SK-N-SH (cell line): ENCODE measurements at regions not wholly inside any gene's neighbourhood (a gene's known extent, or its start where the extent isn't known, plus 50 kb on each side); places are given as distances from the start of the nearest gene placed in this dataset.

Source experiments
- CTCF ChIA-PET: fragments of 300-600, 350-600 bp; formaldehyde crosslinking; extraction: SDS; loops from one replicate; lab custom pipeline; 2021; lab: Yijun Ruan, JAX
- POLR2A ChIA-PET: fragments of 350-600 bp; sonication (Branson Sonifier 250); formaldehyde crosslinking; extraction: SDS; loops from one replicate; lab custom pipeline; 2020; ENCODE audit warnings: antibody characterized with exemption, inconsistent platforms; lab: Yijun Ruan, JAX
- DNase-seq: peaks from one replicate; pipeline ENCODE4 v3.0.0; 2012
- H2AFZ ChIP-seq: fragments of 200-600 bp; sonication (generic); 2 replicates; pipeline ENCODE4 v1.8.1; 2016; ENCODE audit warnings: antibody characterized with exemption, mild to moderate bottlenecking, low read depth
- H3F3A ChIP-seq: fragments of 200-600 bp; sonication (generic); replicated peaks from 2 replicates; pipeline ENCODE3; 2016; ENCODE audit warnings: antibody characterized with exemption, mild to moderate bottlenecking; ENCODE audit not compliant: insufficient read depth
- H3K27ac ChIP-seq, 2 experiments: fragments of 200-500 bp in 1 of 2; fragments of 200-600 bp in 1 of 2; sonication (Bioruptor generic) in 1 of 2; sonication (generic), shearing (Covaris generic) in 1 of 2; 2 replicates each; pipeline versions ENCODE4 v1.5.1 to v1.6.1; 2014 to 2016; ENCODE audit warnings: low read depth in 2 of 2, inconsistent platforms in 1 of 2, low read length in 1 of 2, mild to moderate bottlenecking in 1 of 2, mixed read lengths in 1 of 2
- H3K27me3 ChIP-seq: fragments of 200-600 bp; sonication (generic), shearing (Covaris generic); 2 replicates; pipeline ENCODE4 v1.6.1; 2016; ENCODE audit warnings: mixed run types; ENCODE audit not compliant: insufficient read depth
- H3K36me3 ChIP-seq, 2 experiments: fragments of 200-500 bp in 1 of 2; fragments of 200-600 bp in 1 of 2; sonication (Bioruptor generic) in 1 of 2; sonication (generic) in 1 of 2; replicated peaks in 1 of 2; 2 replicates each; pipeline versions ENCODE3 to v1.5.1; 2014 to 2016; ENCODE audit warnings: low read length in 1 of 2, mild to moderate bottlenecking in 1 of 2; ENCODE audit not compliant: insufficient read depth in 2 of 2, control insufficient read depth in 1 of 2
- H3K4me1 ChIP-seq, 2 experiments: fragments of 200-500 bp in 1 of 2; fragments of 200-600 bp in 1 of 2; sonication (Bioruptor generic) in 1 of 2; sonication (generic), shearing (Covaris generic) in 1 of 2; 2 replicates each; pipeline versions ENCODE4 v1.5.1 to v1.6.1; 2014 to 2016; ENCODE audit warnings: low read depth in 1 of 2, low read length in 1 of 2, mixed run types in 1 of 2; ENCODE audit not compliant: insufficient read depth in 2 of 2, control insufficient read depth in 1 of 2
- H3K4me2 ChIP-seq: fragments of 200-600 bp; sonication (generic), shearing (Covaris generic); 2 replicates; pipeline ENCODE4 v1.6.1; 2017; ENCODE audit warnings: mixed run types
- H3K4me3 ChIP-seq, 2 experiments: fragments of 200-500 bp in 1 of 2; fragments of 200-600 bp in 1 of 2; sonication (Bioruptor generic) in 1 of 2; sonication (generic), shearing (Covaris generic) in 1 of 2; 2 replicates each; pipeline versions ENCODE4 v1.5.1 to v1.8.1; 2014 to 2016; ENCODE audit warnings: low read depth in 2 of 2, inconsistent platforms in 1 of 2, low read length in 1 of 2, mild to moderate bottlenecking in 1 of 2, mixed read lengths in 1 of 2, moderate library complexity in 1 of 2
- H3K79me2 ChIP-seq: fragments of 200-600 bp; sonication (generic); 2 replicates; pipeline ENCODE4 v1.8.1; 2017; ENCODE audit warnings: mild to moderate bottlenecking; ENCODE audit not compliant: insufficient read depth
- H3K9ac ChIP-seq: fragments of 200-600 bp; sonication (generic); 2 replicates; pipeline ENCODE4 v1.6.1; 2017; ENCODE audit warnings: mixed run types
- H3K9me2 ChIP-seq: fragments of 200-600 bp; sonication (generic); 2 replicates; pipeline ENCODE4 v1.6.1; 2017; ENCODE audit warnings: mixed run types
- H3K9me3 ChIP-seq: fragments of 200-600 bp; sonication (generic); 2 replicates; pipeline ENCODE4 v1.6.1; 2017; ENCODE audit warnings: mixed run types, mild to moderate bottlenecking, moderate library complexity
- H4K20me1 ChIP-seq: fragments of 200-600 bp; sonication (generic); 2 replicates; pipeline ENCODE4 v1.6.1; 2017; ENCODE audit warnings: mild to moderate bottlenecking, mixed run types; ENCODE audit not compliant: insufficient read depth
- EP300 ChIP-seq, 2 experiments: IDR thresholded peaks; 2 replicates each; pipeline versions ENCODE4 v1.4.0 to v1.6.1; 2012; ENCODE audit warnings: borderline replicate concordance in 1 of 2, low read depth in 1 of 2, low read length in 1 of 2
- EZH2phosphoT487 ChIP-seq: fragments of 200-600 bp; sonication (generic); IDR thresholded peaks from 2 replicates; pipeline ENCODE4 v1.6.1; 2017; ENCODE audit warnings: low read depth, mixed run types, mild to moderate bottlenecking, antibody characterized with exemption, moderate library complexity, borderline replicate concordance
- FOXJ3 ChIP-seq: sonication (generic); formaldehyde crosslinking; IDR thresholded peaks from 2 replicates; pipeline ENCODE4 v1.5.1; 2020; ENCODE audit warnings: mild to moderate bottlenecking, missing genetic modification reagents
- GABPA ChIP-seq: IDR thresholded peaks from 2 replicates; pipeline ENCODE4 v1.4.0; 2012; ENCODE audit warnings: low read depth, mild to moderate bottlenecking
- GATA2 ChIP-seq: sonication (generic); formaldehyde crosslinking; IDR thresholded peaks from 2 replicates; pipeline ENCODE4 v1.5.0; 2020; ENCODE audit warnings: mild to moderate bottlenecking, missing genetic modification reagents
- MEF2A ChIP-seq: IDR thresholded peaks from 2 replicates; pipeline ENCODE4 v1.4.0; 2012; ENCODE audit warnings: low read depth, borderline replicate concordance
- MXI1 ChIP-seq: IDR thresholded peaks from 2 replicates; pipeline ENCODE4 v1.6.1; 2012; ENCODE audit warnings: mild to moderate bottlenecking, low read depth, low read length, improper control_type of control experiment
- NFIC ChIP-seq: IDR thresholded peaks from 2 replicates; pipeline ENCODE4 v1.4.0; 2012; ENCODE audit warnings: borderline replicate concordance
- NRF1 ChIP-seq: IDR thresholded peaks from 2 replicates; pipeline ENCODE4 v1.6.1; 2012; ENCODE audit warnings: low read depth, mild to moderate bottlenecking, low read length
- POLR2AphosphoS5 ChIP-seq: IDR thresholded peaks from 2 replicates; pipeline ENCODE4 v1.6.1; 2012; ENCODE audit warnings: low read depth, low read length
- RAD21 ChIP-seq: IDR thresholded peaks from 2 replicates; pipeline ENCODE4 v1.6.1; 2012; ENCODE audit warnings: mild to moderate bottlenecking, low read length
- RCOR1 ChIP-seq: fragments of 150-350 bp; IDR thresholded peaks from 2 replicates; pipeline ENCODE4 v1.6.1; 2017; ENCODE audit warnings: antibody characterized with exemption, low read length
- SIN3A ChIP-seq: IDR thresholded peaks from 2 replicates; pipeline ENCODE4 v1.6.1; 2012; ENCODE audit warnings: low read depth, mild to moderate bottlenecking, low read length, moderate library complexity, borderline replicate concordance
- SMC3 ChIP-seq: IDR thresholded peaks from 2 replicates; pipeline ENCODE4 v1.6.1; 2012; ENCODE audit warnings: low read depth, low read length, improper control_type of control experiment
- TAF1 ChIP-seq: IDR thresholded peaks from 2 replicates; pipeline ENCODE4 v1.6.1; 2012; ENCODE audit warnings: low read depth, mild to moderate bottlenecking, low read length, moderate library complexity, borderline replicate concordance
- TCF12 ChIP-seq: IDR thresholded peaks from 2 replicates; pipeline ENCODE4 v1.4.0; 2012
- WGBS: methylation state at CpG from one replicate; pipeline ENCODE4 v1.1.6; 2017; ENCODE audit warnings: low lambda C conversion rate; 5-methylcytosine and 5-hydroxymethylcytosine counted together
- TF ChIP-seq, protein P1 (sequence below): IDR thresholded peaks from 2 replicates; pipeline ENCODE4 v1.4.0; 2012; ENCODE audit warnings: low read depth, borderline replicate concordance
- TF ChIP-seq, protein P2 (sequence below): fragments of 150-350 bp; IDR thresholded peaks from 2 replicates; pipeline ENCODE4 v1.6.1; 2017; ENCODE audit warnings: antibody characterized with exemption, low read length, low read depth, borderline replicate concordance
- TF ChIP-seq, protein P3 (sequence below): fragments of 200-600 bp; sonication (generic); IDR thresholded peaks from 2 replicates; pipeline ENCODE4 v1.6.1; 2017; ENCODE audit warnings: antibody characterized with exemption, mild to moderate bottlenecking, moderate library complexity
- TF ChIP-seq, protein P4 (sequence below): IDR thresholded peaks from 2 replicates; pipeline ENCODE4 v1.4.0; 2012; ENCODE audit warnings: low read depth, borderline replicate concordance

DNA sequence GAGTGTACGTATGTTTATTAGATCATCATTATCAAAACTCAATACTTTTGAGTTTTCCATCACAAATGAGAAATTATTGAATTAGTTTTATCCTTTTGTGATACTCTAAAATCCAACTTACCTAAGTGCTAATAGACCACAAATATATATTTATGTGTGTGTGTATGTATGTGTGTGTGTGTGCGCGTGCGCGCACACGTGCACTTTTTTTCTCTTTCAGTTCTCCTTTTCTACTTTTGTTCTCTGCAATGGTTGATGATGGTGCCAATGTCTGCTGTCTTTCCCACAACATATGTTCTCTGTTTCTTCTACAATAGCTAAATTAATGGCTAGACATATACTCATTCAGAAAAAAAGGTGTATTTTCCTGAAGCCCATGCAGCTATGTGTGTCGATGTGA, 571.6 kb upstream of the ARPP21 start (continued):
- TF ChIP-seq SMC3 (no peak), FOXJ3 (CRISPR knock-in tag) (no peak), POLR2AphosphoS5 (no peak)
- TF ChIP-seq, protein P1, sequence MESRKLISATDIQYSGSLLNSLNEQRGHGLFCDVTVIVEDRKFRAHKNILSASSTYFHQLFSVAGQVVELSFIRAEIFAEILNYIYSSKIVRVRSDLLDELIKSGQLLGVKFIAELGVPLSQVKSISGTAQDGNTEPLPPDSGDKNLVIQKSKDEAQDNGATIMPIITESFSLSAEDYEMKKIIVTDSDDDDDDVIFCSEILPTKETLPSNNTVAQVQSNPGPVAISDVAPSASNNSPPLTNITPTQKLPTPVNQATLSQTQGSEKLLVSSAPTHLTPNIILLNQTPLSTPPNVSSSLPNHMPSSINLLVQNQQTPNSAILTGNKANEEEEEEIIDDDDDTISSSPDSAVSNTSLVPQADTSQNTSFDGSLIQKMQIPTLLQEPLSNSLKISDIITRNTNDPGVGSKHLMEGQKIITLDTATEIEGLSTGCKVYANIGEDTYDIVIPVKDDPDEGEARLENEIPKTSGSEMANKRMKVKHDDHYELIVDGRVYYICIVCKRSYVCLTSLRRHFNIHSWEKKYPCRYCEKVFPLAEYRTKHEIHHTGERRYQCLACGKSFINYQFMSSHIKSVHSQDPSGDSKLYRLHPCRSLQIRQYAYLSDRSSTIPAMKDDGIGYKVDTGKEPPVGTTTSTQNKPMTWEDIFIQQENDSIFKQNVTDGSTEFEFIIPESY, result no peak

DNA sequence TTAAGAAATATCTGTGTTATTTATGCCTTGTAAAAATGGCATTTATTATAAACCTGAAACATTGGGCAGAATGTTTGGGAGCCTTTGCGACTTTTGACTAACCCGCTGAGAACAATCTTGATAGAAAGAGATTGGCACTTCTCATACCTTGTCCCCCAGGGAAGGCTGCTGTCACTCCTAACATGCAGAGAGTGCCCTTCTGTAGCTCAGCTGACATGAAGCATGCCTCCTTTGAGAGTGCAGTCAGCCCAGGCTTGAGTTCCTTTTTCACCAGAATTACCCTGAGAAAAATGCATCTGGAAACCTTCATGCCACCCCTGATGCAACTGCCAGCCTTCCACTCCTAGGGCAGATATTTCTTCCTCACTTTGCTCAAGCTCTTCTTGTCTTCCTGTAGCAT, 569.2 kb upstream of the ARPP21 start:
- DNase-seq, result no peak
- no peaks in the 10 kb centered on the region for H3K27me3 ChIP-seq
- no peaks in the 10 kb centered on the region for H4K20me1 ChIP-seq
- no peak overlapping the region for H3K4me3 ChIP-seq
- no peak overlapping the region for H3K4me2 ChIP-seq
- no peaks in the 10 kb centered on the region for H3K9me2 ChIP-seq
- H3K27ac ChIP-seq, result no peak overlapping the region; a peak in 1 of 4 replicates
- TF ChIP-seq GATA2 (CRISPR knock-in tag) (no peak), GABPA (no peak), EZH2phosphoT487 (no peak), FOXJ3 (CRISPR knock-in tag) (no peak)
- no peaks in the 10 kb centered on the region for H3K9me3 ChIP-seq
- CTCF ChIA-PET, result no interaction called here
- WGBS, result 77% methylated on average over 2 of the region's 2 CpGs
- H3F3A ChIP-seq, result no peaks in the 10 kb centered on the region
- no peaks in the 10 kb centered on the region for H3K79me2 ChIP-seq
- POLR2A ChIA-PET, result no interaction called here
- H3K36me3 ChIP-seq, result no peaks in the 10 kb centered on the region
- H3K9ac ChIP-seq, result no peak overlapping the region
- no peak overlapping the region for H2AFZ ChIP-seq
- H3K4me1 ChIP-seq, result peaks cover 0 to 2% of the 10 kb centered on the region in 2 experiments; a peak in 1 of 4 replicates

DNA sequence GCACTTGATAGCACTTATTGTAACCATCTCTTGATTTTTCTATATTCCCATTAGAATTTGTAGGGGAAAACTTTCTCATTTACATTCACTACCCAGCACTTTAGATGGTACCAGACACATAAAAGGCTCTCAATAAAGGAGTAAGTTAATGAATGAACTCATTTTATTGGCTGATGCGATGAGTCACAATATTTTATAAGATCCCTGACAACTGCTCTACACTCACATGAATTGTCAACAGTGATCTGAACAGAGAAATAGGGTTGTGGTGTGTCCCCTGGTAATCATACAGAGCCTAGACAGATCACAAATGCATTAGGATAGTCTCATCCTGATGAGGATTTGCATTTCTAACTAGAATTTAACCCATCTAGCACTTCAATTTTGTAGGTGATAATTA, 567.6 kb upstream of the ARPP21 start:
- Histone ChIP-seq H3K9me3 (no peaks in the 10 kb centered on the region), H3K27me3 (no peaks in the 10 kb centered on the region), H3K36me3 (no peaks in the 10 kb centered on the region), H3K9me2 (no peaks in the 10 kb centered on the region), H3K4me1 (peaks cover 0 to 2% of the 10 kb centered on the region in 2 experiments; a peak in 1 of 4 replicates), H3K4me2 (no peak overlapping the region), H3K9ac (no peak overlapping the region), H3K79me2 (no peaks in the 10 kb centered on the region), H2AFZ (no peak overlapping the region), H3F3A (no peaks in the 10 kb centered on the region), H3K4me3 (no peak overlapping the region), H3K27ac (no peak overlapping the region), H4K20me1 (no peaks in the 10 kb centered on the region)
- POLR2A ChIA-PET, result no interaction called here
- CTCF ChIA-PET, result no interaction called here
- 24% methylated on average over 1 of the region's 1 CpG for WGBS
- DNase-seq, result no peak
- TF ChIP-seq, protein P2, sequence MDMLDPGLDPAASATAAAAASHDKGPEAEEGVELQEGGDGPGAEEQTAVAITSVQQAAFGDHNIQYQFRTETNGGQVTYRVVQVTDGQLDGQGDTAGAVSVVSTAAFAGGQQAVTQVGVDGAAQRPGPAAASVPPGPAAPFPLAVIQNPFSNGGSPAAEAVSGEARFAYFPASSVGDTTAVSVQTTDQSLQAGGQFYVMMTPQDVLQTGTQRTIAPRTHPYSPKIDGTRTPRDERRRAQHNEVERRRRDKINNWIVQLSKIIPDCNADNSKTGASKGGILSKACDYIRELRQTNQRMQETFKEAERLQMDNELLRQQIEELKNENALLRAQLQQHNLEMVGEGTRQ, result no peak
- TF ChIP-seq FOXJ3 (CRISPR knock-in tag) (no peak), GATA2 (CRISPR knock-in tag) (no peak), MEF2A (no peak), POLR2AphosphoS5 (no peak), MXI1 (no peak), NRF1 (no peak), SIN3A (no peak), RCOR1 (no peak), NFIC (no peak), RAD21 (no peak), TAF1 (no peak), EP300 (IDR thresholded peaks at IDR 0.05; ENCODE audit: borderline replicate concordance in 1 of 2, low read depth in 1 of 2, low read length in 1 of 2) (no peak), EZH2phosphoT487 (no peak), GABPA (no peak), TCF12 (no peak)
- TF ChIP-seq, protein P3, sequence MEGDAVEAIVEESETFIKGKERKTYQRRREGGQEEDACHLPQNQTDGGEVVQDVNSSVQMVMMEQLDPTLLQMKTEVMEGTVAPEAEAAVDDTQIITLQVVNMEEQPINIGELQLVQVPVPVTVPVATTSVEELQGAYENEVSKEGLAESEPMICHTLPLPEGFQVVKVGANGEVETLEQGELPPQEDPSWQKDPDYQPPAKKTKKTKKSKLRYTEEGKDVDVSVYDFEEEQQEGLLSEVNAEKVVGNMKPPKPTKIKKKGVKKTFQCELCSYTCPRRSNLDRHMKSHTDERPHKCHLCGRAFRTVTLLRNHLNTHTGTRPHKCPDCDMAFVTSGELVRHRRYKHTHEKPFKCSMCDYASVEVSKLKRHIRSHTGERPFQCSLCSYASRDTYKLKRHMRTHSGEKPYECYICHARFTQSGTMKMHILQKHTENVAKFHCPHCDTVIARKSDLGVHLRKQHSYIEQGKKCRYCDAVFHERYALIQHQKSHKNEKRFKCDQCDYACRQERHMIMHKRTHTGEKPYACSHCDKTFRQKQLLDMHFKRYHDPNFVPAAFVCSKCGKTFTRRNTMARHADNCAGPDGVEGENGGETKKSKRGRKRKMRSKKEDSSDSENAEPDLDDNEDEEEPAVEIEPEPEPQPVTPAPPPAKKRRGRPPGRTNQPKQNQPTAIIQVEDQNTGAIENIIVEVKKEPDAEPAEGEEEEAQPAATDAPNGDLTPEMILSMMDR, result no peak
- TF ChIP-seq, protein P4, sequence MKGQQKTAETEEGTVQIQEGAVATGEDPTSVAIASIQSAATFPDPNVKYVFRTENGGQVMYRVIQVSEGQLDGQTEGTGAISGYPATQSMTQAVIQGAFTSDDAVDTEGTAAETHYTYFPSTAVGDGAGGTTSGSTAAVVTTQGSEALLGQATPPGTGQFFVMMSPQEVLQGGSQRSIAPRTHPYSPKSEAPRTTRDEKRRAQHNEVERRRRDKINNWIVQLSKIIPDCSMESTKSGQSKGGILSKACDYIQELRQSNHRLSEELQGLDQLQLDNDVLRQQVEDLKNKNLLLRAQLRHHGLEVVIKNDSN, result no peak
